ENCODE measurements at regions not wholly inside any gene's neighbourhood (a gene's known extent, or its start where the extent isn't known, plus 50 kb on each side); places are given as distances from the start of the nearest gene placed in this dataset.

DNA sequence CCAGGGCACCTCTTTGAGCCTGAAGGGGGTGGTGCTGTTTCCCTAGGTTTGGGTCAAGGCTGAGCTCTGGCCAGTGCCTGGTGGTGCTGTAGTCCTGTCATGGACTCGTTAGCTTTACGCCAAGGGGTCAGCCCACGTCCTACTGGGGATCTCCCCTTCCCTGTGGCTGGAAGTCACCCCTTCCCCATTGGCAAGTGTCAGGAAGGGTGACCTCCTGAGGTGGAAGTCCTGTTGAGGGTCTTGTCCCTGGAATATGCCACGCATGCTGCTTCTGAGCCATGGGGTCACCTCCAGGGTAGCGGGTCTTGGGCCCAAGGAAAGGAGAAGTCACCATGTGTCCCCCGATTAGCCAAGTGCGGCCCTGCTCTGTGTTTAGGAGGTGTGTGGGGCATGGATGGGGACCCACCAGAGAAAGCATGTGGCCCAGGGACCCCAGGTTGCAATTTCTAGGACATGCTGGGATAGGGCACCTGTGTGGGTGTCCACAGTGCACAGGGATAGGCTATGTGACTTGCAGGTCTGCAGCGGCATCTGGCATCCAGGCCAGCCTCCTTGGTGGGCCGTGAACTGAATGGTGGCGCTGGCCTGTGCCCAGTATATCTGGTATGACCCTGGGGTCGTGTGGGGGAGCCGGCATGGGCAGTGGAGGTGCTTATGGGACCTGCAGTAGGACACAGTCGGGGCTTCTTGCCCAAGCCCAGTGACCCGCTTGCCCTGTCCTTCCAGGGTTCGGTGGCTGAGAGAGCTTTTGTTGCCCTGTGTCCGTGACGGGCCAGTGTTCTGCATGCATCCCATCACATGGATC, 226.7 kb downstream of the SNRPN start:
- DNase-seq (ENCODE audit: low read depth), result no peak

DNA sequence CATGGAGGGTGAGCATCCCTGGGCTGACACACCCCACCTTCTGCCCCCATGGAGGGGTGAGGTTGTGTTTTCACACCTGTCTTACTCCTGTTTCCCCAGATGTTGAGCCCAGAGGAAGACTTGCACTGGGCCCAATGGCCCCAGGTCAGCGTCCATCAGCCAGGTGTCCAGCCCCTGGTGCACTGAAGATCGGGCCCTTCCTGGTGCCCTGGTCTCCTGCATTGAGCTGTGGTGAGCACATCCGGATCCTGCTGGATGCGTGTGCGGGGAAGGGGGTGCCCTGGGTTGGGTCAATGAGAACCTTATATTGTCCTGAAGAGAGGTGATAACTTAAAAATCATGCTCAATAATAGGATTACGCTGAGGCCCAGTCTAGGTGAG, 227.3 kb downstream of the SNRPN start:
- no peak for DNase-seq (ENCODE audit: low read depth)

- no peak for DNase-seq (ENCODE audit: low read depth)
These were observed 228.1 kb downstream of the SNRPN start for GRCh38 chr15:25182736-25183445.

DNA sequence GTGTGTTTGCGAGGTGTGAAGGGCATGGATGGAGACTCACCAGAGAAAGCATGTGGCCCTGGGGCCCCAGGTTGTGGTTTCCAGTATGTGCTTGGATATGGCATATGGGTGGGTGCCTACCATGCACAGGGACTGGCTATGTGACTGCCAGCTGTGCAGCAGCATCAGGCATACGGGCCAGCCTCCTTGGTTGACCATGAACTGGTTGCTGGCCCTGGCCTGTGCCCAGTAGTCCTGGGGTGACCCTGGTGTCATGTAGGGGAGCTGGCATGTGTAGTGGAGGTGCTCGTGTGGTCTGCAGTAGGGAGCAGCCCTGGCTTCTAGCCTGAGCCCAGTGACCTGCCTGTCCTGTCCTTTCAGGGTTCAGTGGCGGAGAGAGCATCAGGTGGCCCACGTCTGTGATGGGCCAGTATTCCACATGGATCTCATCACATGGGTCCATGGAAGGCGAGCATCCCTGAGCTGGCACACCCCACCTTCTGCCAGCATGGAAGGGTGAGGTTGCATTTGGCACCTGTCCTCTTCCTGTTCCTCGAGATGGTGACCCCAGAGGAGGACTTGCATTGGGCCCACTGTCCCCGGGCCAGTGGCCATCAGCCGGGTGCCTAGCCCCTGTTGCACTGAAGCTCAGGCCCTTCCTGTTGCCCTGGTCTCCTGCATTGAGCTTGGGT, 228.9 kb downstream of the SNRPN start:
- no peak for DNase-seq (ENCODE audit: low read depth)

DNA sequence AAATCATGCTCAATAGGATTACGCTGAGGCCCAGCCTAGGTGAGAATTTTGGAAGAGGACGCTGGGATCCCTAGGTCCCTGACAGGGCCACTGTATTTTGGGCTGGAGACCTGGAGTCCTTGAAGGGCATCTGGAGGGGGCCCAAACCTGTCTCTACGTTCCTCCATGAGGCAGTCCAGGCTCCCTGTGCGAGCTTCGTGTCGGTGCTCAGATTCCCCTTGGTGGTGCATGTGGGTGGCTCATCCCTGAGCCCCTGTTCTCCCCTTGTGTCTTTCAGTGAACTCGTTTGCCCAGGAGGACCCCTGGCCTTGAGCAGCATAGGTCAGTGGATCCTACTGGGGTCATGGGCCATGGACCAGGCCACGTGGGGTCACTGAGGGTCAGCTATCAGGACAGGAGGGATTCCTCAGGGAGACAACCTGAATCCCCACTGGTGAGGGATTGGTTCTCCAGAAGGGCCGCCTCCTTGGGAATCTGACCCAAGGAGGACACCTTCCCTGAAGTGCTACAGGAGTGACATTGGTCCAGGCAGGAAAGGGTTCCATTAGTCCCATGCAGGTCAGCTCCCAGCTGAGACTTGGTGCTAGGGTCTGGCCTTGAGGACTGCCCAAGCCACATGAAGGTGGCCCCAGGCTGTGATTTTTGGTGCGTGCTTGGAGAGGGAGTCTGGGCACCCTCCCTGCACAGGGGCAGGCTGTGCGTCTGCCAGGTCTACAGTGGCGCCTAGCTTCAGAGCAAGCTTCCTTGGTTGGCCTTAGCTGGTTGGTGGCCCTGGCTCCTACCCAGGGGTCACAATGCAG, 229.8 kb downstream of the SNRPN start:
- DNase-seq (ENCODE audit: low read depth), result no peak

- DNase-seq (ENCODE audit: low read depth), result no peak
These were observed 230.4 kb downstream of the SNRPN start for GRCh38 chr15:25185156-25185710.

GRCh38 chr15:25185791-25186190, 231.0 kb downstream of the SNRPN start:
- DNase-seq (ENCODE audit: low read depth), result no peak

GRCh38 chr15:25186411-25186810, 231.6 kb downstream of the SNRPN start:
- no peak for DNase-seq (ENCODE audit: low read depth)

- DNase-seq (ENCODE audit: low read depth), result no peak
These were observed 232.3 kb downstream of the SNRPN start for GRCh38 chr15:25186906-25187645.

DNA sequence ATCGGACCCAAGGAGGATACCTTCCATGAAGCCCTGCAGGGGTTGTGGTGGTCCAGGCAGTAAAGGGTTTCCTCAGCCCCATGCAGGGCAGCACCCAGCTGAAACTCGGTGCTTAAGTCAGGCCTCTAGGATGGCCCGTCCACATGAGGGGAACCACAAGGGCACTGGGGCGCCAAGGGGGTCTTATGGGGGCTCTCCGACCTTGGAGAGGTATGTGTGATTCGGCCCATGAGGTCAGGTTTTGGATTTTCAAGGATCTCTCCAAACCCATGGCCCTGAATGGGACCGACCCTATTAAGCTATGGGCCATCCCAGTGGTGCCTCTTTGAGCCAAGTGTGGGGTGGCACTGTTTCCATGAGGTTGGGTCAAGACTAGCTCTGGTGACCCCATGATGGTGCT, 233.3 kb downstream of the SNRPN start:
- no peak for DNase-seq (ENCODE audit: low read depth)

DNA sequence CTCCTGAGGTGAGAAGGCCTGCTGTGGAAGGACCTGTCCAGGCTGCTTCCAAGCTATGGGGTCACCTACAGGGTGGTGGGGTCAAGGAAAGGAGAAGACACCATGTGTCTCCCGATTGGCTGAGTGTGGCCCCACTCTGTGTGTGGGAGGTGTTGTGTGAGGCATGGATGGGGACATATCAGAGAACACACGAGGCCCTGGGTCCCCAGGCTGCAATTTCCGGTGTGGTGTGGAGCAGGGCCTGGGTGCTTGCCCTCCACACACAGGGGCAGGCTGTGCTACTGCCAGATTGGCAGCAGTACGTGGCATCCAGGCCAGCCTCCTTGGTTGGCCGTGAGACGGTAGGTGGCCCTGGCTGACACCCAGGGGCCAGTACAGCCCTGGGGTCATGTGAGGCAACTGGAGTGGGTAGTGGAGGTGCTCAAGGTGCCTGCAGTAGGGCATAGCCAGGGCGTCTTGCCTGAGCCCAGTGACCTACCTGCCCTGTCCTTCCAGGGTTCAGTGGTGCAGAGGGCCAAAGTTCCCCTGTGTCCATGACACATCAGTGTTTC, 233.8 kb downstream of the SNRPN start:
- no peak for DNase-seq (ENCODE audit: low read depth)

GRCh38 chr15:25189551-25189950, 234.8 kb downstream of the SNRPN start:
- DNase-seq (ENCODE audit: low read depth), result no peak

- DNase-seq (ENCODE audit: low read depth), result no peak
These were observed 237.9 kb downstream of the SNRPN start for GRCh38 chr15:25192651-25193050.

DNA sequence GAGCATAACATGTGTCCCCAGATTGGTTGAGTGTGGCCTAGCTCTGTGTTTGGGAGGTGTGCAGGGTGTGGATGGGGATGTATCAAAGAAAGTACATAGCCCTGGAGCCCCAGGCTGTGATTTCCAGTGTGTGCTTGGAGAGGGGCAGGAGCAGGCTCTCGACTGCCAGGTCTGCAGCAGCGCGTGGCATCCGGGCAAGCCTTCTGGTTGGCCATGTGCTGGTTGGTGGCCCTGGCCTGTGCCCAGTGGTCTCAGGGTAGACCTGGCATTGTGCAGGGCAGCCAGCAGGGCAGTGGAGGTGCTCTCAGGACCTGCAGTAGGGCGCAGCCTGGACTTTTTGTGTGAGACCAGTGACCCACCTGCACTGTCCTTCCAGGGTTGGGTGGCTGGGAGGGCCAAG, 231.5 kb downstream of the UBE3A start:
- DNase-seq (ENCODE audit: low read depth), result no peak

DNA sequence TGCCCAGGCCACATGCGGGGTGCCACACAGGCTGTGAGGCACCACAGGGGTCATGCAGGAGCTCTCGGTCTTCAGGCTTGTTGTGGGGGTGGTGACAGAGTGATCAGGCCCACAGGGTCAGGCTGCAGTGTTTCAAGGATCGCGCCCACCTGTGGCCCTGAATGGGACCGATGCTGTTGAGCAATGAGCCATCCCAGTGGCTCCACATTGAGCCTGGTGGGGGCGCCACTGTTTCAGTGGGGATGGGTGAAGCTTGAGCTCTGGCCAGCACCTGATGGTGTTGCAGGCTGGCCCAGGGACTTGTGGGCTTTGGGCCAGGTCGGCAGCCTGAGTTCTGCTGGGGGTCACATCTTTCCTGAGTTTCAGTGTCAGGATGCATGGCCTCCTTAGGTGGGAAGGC, 230.1 kb downstream of the UBE3A start:
- no peak for DNase-seq (ENCODE audit: low read depth)

- DNase-seq (ENCODE audit: low read depth), result no peak
These were observed 218.0 kb downstream of the UBE3A start for GRCh38 chr15:25220834-25221233.

- DNase-seq (ENCODE audit: low read depth), result no peak
These were observed 214.4 kb downstream of the UBE3A start for GRCh38 chr15:25224396-25224795.

DNA sequence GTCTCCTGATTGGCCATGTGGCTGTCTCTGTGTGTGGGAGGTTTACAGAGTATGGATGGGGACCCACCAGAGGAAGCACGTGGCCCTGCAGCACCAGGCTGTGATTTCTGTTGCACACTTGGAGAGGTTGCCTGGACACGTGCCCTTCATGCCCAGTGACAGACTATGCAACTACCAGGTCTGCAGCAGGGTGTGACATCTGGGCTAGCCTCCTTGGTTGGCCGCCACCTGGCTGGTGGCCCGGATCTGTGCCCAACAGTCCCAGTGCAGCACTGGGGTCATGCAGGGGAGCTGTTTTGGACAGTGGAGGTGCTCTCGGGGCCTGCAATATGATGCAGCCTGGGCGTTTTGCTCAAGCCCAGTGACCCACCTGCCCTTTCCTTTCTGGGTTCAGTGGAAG, 212.5 kb downstream of the UBE3A start:
- no peak for DNase-seq (ENCODE audit: low read depth)

DNA sequence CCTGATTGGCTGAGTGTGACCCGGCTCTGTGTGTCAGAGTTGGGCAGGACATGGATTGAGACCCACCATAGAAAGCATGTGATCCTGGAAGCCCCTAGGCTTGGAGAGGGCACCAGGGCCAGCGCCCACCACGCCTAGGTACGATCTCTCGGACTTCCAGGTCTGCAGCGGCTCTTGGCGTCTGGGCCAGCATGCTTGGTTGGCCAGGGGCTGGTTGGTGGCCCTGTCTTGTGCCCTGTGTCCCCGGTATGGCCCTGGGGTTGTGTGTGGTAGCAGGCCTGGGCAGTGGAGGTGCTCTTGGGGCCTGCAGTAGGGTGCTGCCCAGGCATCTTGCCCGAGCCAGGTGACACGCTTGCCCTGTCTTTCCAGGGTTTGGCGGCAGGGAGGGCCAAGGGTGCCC, 210.6 kb downstream of the UBE3A start:
- no peak for DNase-seq (ENCODE audit: low read depth)

DNA sequence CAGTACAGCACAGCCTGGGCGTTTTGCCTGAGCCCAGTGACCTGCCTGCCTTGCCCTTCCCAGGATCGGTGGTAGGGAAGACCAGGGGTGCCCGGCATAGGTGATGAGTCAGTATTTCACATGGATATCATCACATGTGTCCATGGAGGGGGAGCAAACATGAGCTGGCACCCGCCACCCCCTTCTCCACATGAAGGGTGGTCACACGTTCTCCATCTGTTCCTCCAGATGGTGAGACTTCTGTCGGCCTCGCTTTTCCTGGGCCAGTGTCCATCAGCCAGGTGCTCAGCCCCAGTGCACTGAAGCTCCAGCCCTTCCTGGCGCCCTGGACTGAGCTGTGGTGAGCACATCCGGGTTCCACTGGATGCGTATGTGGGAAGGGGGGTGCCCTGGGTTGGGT, 208.4 kb downstream of the UBE3A start:
- DNase-seq (ENCODE audit: low read depth), result no peak

All from myocyte (in vitro differentiated cells).